MG63 (cell line): ENCODE measurements at regions not wholly inside any gene's neighbourhood (a gene's known extent, or its start where the extent isn't known, plus 50 kb on each side); places are given as distances from the start of the nearest gene placed in this dataset.
"Not testable (repeated sequence)": the region's sequence is repeated elsewhere in the genome, so short reads cannot be mapped to it uniquely, and the experiment has no call there.

ENCODE experiments used
- DNase-seq: peaks from one replicate; pipeline ENCODE4 v3.0.0-alpha.2; 2020
- H3K27me3 ChIP-seq: fragments of 250-450 bp; sonication (Bioruptor Pico); 2 replicates; pipeline ENCODE4 v1.5.1; 2020; ENCODE audit warnings: mild to moderate bottlenecking, moderate library complexity
- H3K36me3 ChIP-seq: fragments of 250-450 bp; sonication (Bioruptor Pico); 2 replicates; pipeline ENCODE4 v1.5.1; 2020; ENCODE audit warnings: mild to moderate bottlenecking, moderate library complexity
- H3K4me3 ChIP-seq: fragments of 250-450 bp; sonication (Bioruptor Pico); 2 replicates; pipeline ENCODE4 v1.5.1; 2020; ENCODE audit warnings: mild to moderate bottlenecking, moderate library complexity
- H3K9me3 ChIP-seq: fragments of 250-450 bp; sonication (Bioruptor Pico); 2 replicates; pipeline ENCODE4 v1.5.1; 2020; ENCODE audit warnings: mild to moderate bottlenecking, moderate library complexity

DNA sequence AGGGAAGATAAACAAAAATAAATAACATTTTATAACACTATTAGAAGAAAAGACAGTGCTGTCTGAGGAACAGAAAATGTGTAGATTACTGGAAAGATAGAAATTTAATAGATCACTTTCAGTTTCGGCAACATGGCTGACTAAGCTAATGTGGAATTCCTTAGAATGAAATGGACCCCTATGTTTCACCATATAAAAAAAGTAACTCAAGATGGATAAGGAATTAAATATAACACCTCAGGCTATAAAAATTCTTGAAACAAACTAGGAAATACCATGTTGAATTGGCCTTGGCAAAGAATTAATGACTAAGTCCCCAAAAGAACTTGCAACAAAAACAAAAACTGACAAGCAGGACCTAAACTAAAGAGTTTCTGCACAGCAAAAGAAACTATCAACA, 558.3 kb downstream of the CHSY3 start:
- DNase-seq = no peak
- H3K4me3 ChIP-seq = no peak overlapping the region
- no peaks in the 10 kb centered on the region for H3K9me3 ChIP-seq
- H3K36me3 ChIP-seq = no peaks in the 10 kb centered on the region
- H3K27me3 ChIP-seq = no peaks in the 10 kb centered on the region

DNA sequence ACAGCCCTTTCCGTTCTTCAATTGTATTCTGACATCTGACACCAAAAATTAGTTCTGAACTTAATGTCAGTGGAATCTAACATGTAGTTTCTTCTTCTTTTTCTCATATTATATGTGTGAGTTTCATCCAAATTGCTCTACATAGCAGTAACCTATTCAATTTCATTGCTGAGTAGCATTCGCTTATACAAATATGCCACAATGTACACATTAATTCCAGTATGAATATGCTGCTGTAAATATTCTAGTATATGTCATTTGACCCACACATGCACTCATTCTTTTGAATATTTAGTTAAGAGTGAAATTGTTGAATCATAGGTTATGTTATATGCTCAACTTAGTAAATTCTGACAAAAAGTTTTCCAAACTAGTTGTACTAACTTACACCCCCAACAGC, 550.9 kb downstream of the CHSY3 start:
- no peak for DNase-seq
- H3K4me3 ChIP-seq = no peak overlapping the region
- no peaks in the 10 kb centered on the region for H3K36me3 ChIP-seq
- no peaks in the 10 kb centered on the region for H3K27me3 ChIP-seq
- H3K9me3 ChIP-seq = no peaks in the 10 kb centered on the region; the same call in 1 of the 2 replicates

DNA sequence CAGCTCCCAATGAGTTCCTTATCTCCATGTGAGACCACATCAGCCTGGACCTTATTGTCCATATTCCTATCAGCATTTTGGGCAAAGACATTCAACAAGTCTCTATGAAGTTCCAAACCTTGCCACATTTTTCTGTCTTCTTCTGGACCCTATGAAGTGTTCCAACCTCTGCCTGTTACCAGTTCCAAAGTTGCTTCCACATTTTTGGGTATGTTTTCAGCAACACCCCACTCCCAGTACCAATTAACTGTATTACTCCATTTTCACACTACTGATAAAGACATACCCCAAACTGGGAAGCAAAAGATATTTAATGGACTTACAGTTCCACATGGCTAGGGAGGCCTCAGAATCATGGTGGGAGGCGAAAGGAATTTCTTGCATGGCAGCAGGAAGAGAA, 548.5 kb downstream of the CHSY3 start:
- H3K4me3 ChIP-seq = no peak overlapping the region

GRCh38 chr5:130436430-130436829, 532.2 kb downstream of the CHSY3 start:
- DNase-seq = no peak
- no peaks in the 10 kb centered on the region for H3K27me3 ChIP-seq
- no peaks in the 10 kb centered on the region; the same call in 1 of the 2 replicates for H3K9me3 ChIP-seq
- H3K36me3 ChIP-seq = no peaks in the 10 kb centered on the region
- H3K4me3 ChIP-seq = no peak overlapping the region

More for the DNA sequence above, 548.5 kb downstream of the CHSY3 start:
- no peaks in the 10 kb centered on the region; the same call in 1 of the 2 replicates for H3K9me3 ChIP-seq
- no peaks in the 10 kb centered on the region for H3K27me3 ChIP-seq
- no peaks in the 10 kb centered on the region for H3K36me3 ChIP-seq
- no peak for DNase-seq

DNA sequence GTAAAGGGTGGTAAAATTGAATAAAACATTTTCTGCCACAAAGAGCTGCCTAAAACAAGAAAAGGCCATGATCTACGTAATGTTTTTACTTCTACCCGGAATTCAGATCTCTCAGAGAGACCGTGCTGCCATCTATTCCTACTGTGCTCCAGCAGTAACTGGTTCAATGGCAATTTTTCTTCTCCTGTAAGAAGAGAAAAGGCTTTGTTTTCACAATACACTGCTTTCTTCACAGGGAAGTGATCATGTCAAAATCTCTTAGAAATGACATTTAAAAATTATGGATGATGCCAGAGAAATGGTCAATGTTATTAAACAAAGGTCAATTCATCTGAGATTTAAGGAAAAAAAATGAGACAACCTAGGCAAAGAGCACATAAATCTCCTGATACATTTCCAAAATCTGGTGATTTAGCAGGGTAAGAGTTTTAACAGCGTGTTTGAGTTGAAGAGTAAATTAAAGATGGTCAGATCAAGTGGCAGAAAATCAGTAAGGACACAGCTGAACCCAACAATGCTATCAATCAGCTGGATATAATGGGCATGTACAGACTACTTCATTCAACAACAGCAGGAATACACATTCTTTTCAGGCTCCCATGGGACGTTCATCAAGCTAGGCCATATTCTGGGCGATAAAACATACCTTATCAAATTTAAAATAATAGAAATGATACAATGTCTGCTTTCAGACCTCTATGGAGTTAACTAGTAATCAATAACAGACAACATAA, 523.1 kb downstream of the CHSY3 start:
- H3K36me3 ChIP-seq = no peaks in the 10 kb centered on the region
- H3K4me3 ChIP-seq = no peak overlapping the region
- DNase-seq = no peak
- no peaks in the 10 kb centered on the region for H3K27me3 ChIP-seq
- H3K9me3 ChIP-seq = no peaks in the 10 kb centered on the region

GRCh38 chr5:130425424-130425823, 521.2 kb downstream of the CHSY3 start:
- no peak overlapping the region for H3K4me3 ChIP-seq
- H3K9me3 ChIP-seq = no peaks in the 10 kb centered on the region
- H3K27me3 ChIP-seq = no peaks in the 10 kb centered on the region
- no peak for DNase-seq
- H3K36me3 ChIP-seq = no peaks in the 10 kb centered on the region

GRCh38 chr5:130424341-130424740, 520.1 kb downstream of the CHSY3 start:
- Histone ChIP-seq H3K4me3 (no peak overlapping the region), H3K9me3 (no peaks in the 10 kb centered on the region), H3K27me3 (no peaks in the 10 kb centered on the region), H3K36me3 (no peaks in the 10 kb centered on the region)
- no peak for DNase-seq

GRCh38 chr5:130402906-130403305, 498.6 kb downstream of the CHSY3 start:
- H3K27me3 ChIP-seq = no peaks in the 10 kb centered on the region
- no peak overlapping the region for H3K4me3 ChIP-seq
- H3K36me3 ChIP-seq = no peaks in the 10 kb centered on the region
- no peak for DNase-seq
- H3K9me3 ChIP-seq = no peaks in the 10 kb centered on the region

DNA sequence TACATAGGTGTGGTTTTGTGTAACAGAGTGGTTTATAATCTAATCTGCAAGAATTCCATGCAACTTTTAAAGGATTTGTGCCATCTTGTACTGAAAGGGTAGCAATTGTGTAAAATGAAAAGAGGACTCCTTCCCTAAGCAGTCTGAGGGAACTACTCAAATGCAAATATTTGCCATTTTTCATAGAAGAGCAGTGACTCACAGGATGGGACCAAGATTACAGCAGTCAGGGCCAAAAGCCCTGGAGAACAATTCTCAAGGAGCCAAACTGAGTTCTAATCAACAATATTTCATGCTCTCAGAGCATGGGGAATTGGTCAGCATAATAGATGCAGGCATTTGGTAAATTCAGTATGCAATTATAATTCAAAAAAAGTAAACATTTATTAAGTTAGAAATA, 495.8 kb downstream of the CHSY3 start:
- no peaks in the 10 kb centered on the region for H3K9me3 ChIP-seq
- H3K27me3 ChIP-seq = no peaks in the 10 kb centered on the region
- peak; percentile 22 for DNase-seq

GRCh38 chr5:130398825-130399224, 494.6 kb downstream of the CHSY3 start:
- no peaks in the 10 kb centered on the region for H3K36me3 ChIP-seq
- H3K27me3 ChIP-seq = no peaks in the 10 kb centered on the region

More for the DNA sequence above, 495.8 kb downstream of the CHSY3 start:
- Histone ChIP-seq H3K4me3 (no peak overlapping the region), H3K36me3 (no peaks in the 10 kb centered on the region)

GRCh38 chr5:130397727-130398126, 493.5 kb downstream of the CHSY3 start:
- DNase-seq, H3K36me3 ChIP-seq: not testable (repeated sequence)

More at GRCh38 chr5:130398825-130399224, 494.6 kb downstream of the CHSY3 start:
- no peak for DNase-seq
- Histone ChIP-seq H3K9me3 (no peaks in the 10 kb centered on the region), H3K4me3 (no peak overlapping the region)

DNA sequence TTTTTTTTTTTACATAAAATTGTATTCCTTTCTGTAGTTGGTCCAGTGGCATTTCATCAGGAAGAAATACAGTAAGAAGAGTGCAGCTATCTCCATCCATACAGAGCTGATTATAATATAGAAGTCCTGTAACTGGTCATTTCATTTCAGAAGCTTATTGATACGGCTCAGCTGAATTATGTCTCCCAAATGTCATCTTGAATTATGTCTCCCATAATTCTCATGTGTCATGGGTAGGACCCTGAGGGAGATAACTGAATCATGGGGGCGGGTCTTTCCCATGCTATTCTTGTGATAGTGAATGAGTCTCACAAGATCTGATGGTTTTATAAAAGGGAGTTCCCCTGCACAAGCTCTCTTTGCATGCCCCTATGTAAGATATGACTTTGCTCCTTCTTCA, 492.9 kb downstream of the CHSY3 start:
- Histone ChIP-seq H3K4me3 (no peak overlapping the region), H3K36me3 (no peaks in the 10 kb centered on the region), H3K27me3 (no peaks in the 10 kb centered on the region), H3K9me3 (no peaks in the 10 kb centered on the region)
- DNase-seq = no peak

More at GRCh38 chr5:130397727-130398126, 493.5 kb downstream of the CHSY3 start:
- not testable (repeated sequence) for H3K9me3 ChIP-seq, H3K27me3 ChIP-seq, H3K4me3 ChIP-seq

- H3K27me3 ChIP-seq, H3K4me3 ChIP-seq, H3K9me3 ChIP-seq, H3K36me3 ChIP-seq, DNase-seq: not testable (repeated sequence)
These were observed 487.5 kb downstream of the CHSY3 start for GRCh38 chr5:130391727-130392264.

DNA sequence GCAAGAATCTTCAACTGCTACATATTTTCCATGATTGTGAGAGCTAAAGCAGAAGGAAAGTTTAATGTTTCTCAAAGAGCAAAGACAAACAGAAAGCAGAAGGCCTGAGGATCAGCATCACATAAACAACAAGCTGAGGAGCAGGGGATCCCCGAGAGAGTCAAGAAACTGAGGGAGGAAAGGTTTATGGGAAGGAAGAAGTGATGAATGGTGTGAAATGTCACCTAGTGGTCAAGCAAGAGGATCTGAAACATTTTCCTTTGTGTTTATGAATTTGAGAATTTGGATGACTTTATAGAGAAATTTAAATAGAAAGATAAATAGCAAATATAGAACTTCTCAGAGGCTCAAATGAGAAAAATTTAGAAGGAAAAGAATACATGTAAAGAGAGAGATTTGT, 481.9 kb downstream of the CHSY3 start:
- Histone ChIP-seq H3K9me3 (no peaks in the 10 kb centered on the region), H3K36me3 (no peaks in the 10 kb centered on the region), H3K4me3 (no peak overlapping the region), H3K27me3 (peaks cover under 1% of the 10 kb centered on the region; the same call in 1 of the 2 replicates)
- DNase-seq = no peak

DNA sequence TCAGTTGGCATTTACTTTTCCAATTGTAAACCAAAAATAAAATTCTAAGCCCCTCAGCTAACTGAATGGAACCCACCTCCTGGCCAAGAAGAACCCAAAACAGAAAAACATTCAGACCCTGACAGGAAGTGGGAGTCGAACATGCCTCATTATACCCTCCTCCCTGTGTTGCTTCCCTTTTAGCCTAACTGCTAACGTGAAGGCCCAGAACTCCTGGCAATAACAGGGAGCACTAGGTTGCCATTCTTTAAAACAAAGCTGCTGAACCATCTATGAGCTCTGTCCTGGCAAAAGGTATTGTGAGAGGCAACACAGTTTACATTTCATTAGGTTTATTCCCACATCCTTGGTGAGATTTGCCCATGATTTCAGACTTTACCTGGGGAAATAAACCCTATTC, 481.4 kb downstream of the CHSY3 start:
- DNase-seq = no peak
- Histone ChIP-seq H3K9me3 (no peaks in the 10 kb centered on the region), H3K4me3 (no peak overlapping the region)

DNA sequence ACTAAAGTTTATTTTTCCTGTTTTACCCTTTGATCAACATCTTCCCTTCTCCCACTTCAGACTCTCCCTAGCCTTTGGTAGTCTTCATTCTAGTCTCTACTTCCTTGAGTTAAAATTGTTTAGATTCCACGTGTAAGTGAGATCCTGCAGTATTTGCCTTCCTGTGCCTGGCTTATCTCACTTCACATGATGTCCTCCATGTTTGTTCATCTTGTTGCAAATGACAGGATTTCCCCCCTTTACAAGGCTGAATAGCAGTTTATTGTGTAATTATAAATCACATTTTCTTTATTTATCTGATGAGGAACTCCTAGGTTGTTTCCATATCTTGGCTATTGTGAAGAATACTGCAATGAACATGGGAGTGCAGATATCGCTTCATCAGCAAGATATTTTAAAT, 461.7 kb downstream of the CHSY3 start:
- no peak overlapping the region for H3K4me3 ChIP-seq
- H3K27me3 ChIP-seq = no peaks in the 10 kb centered on the region; the same call in 1 of the 2 replicates
- no peaks in the 10 kb centered on the region; the same call in 1 of the 2 replicates for H3K9me3 ChIP-seq
- no peaks in the 10 kb centered on the region for H3K36me3 ChIP-seq
- DNase-seq = no peak

More for the DNA sequence above, 481.4 kb downstream of the CHSY3 start:
- no peaks in the 10 kb centered on the region for H3K36me3 ChIP-seq
- H3K27me3 ChIP-seq = peaks cover 2% of the 10 kb centered on the region; the same call in 1 of the 2 replicates

GRCh38 chr5:130350131-130350530, 445.9 kb downstream of the CHSY3 start:
- DNase-seq = no peak
- no peaks in the 10 kb centered on the region for H3K27me3 ChIP-seq
- H3K9me3 ChIP-seq = no peaks in the 10 kb centered on the region
- H3K36me3 ChIP-seq = no peaks in the 10 kb centered on the region
- H3K4me3 ChIP-seq = no peak overlapping the region
